ENCODE measurements at regions not wholly inside any gene's neighbourhood (a gene's known extent, or its start where the extent isn't known, plus 50 kb on each side); places are given as distances from the start of the nearest gene placed in this dataset.

GRCh38 chr11:70881948-70882715, 370.2 kb downstream of the SHANK2 start:
- DNase-seq (ENCODE audit: low spot score), result no peak
- in situ Hi-C loops (cut with HindIII; ENCODE audit: extremely low pct_ligation_motif_present, low pct_unique_long_range_greater_than_20kb) (no loop called here), intact Hi-C loops (cut with micrococcal nuclease; ENCODE audit: unreplicated experiment) (no loop called here)
- Histone ChIP-seq H3K79me2 (ENCODE audit: insufficient read depth, low read length) (no peaks in the 10 kb centered on the region), H3K9ac (ENCODE audit: insufficient read depth, low read depth, low read length) (no peak overlapping the region), H3K9me3 (ENCODE audit: low read length) (no peaks in the 10 kb centered on the region), H3K4me3 (replicated peaks in 1 of 3; ENCODE audit: insufficient read depth in 1 of 3, low read depth in 2 of 3, low read length in 3 of 3) (no peak overlapping the region), H3K4me1 (ENCODE audit: insufficient read depth, low read length) (peaks cover 14% of the 10 kb centered on the region), H3K27ac (ENCODE audit: extremely low read length, insufficient read depth, low read length) (no peak overlapping the region), H3K27me3 (ENCODE audit: control insufficient read depth in 1 of 2, insufficient read depth in 2 of 2, low read length in 2 of 2) (no peaks in the 10 kb centered on the region), H3K4me2 (ENCODE audit: low read depth, low read length) (no peak overlapping the region), H2AFZ (ENCODE audit: low read length) (no peak overlapping the region), H3K36me3 (replicated peaks in 1 of 2; ENCODE audit: control insufficient read depth in 1 of 2, insufficient read depth in 2 of 2, low read length in 2 of 2) (peaks cover 2 to 19% of the 10 kb centered on the region in 2 experiments; a peak in 2 of 5 replicates), H4K20me1 (ENCODE audit: insufficient read depth, low read length) (peaks cover 12% of the 10 kb centered on the region; the same call in 1 of the 2 replicates)
- no peak for FAIRE-seq
- ATAC-seq, result no peak
- ChIA-PET CTCF (ENCODE audit: low intra/inter-chr PET ratio, low total read pairs) (no interaction called here), POLR2A (no interaction called here)
- 95% methylated on average over 8 of the region's 8 CpGs for WGBS (ENCODE audit: low lambda C conversion rate)
- no peak for TF ChIP-seq TOPORS (CRISPR knock-in tag; IDR thresholded peaks at IDR 0.05)
- no peak for TF ChIP-seq PREB (CRISPR knock-in tag; IDR thresholded peaks at IDR 0.05)
- no peak for TF ChIP-seq DPF2 (CRISPR knock-in tag; IDR thresholded peaks at IDR 0.05; ENCODE audit: borderline replicate concordance, low read depth)
- TF ChIP-seq CCAR2 (optimal IDR thresholded peaks at IDR 0.05; ENCODE audit: low read depth, low read length), result no peak
- no peak for TF ChIP-seq RBFOX2 (IDR thresholded peaks at IDR 0.05; ENCODE audit: low read depth, low read length)
- BruUV-seq (replicated peaks), result no TSS peak

- intact Hi-C loops (cut with micrococcal nuclease; ENCODE audit: unreplicated experiment), result no loop called here
- no peak overlapping the region for H3K27ac ChIP-seq (ENCODE audit: extremely low read length, insufficient read depth, low read length)
- WGBS (ENCODE audit: low lambda C conversion rate), result 96% methylated on average over 9 of the region's 9 CpGs
- DNase-seq (ENCODE audit: low spot score) (no peak), FAIRE-seq (no peak), ATAC-seq (no peak)
- BruUV-seq (replicated peaks), result no TSS peak
- POLR2A ChIA-PET, result no interaction called here
- H2AFZ ChIP-seq (ENCODE audit: low read length), result no peak overlapping the region
- no peaks in the 10 kb centered on the region for H3K27me3 ChIP-seq (ENCODE audit: control insufficient read depth in 1 of 2, insufficient read depth in 2 of 2, low read length in 2 of 2)
- H3K36me3 ChIP-seq (replicated peaks in 1 of 2; ENCODE audit: control insufficient read depth in 1 of 2, insufficient read depth in 2 of 2, low read length in 2 of 2), result peaks cover 5 to 22% of the 10 kb centered on the region in 2 experiments; a peak in 3 of 5 replicates
- TF ChIP-seq NCOA2 (CRISPR knock-in tag; IDR thresholded peaks at IDR 0.05) (no peak), ZSCAN25 (CRISPR knock-in tag; IDR thresholded peaks at IDR 0.05) (peak; percentile 54; the same call in 1 of the 2 replicates), PAXIP1 (CRISPR knock-in tag; conservative IDR thresholded peaks at IDR 0.05) (no peak), ZNF337 (CRISPR knock-in tag; IDR thresholded peaks at IDR 0.05; ENCODE audit: borderline replicate concordance, low read depth) (no peak), ZNF850 (CRISPR knock-in tag; conservative IDR thresholded peaks at IDR 0.05) (no peak)
- H3K9ac ChIP-seq (ENCODE audit: insufficient read depth, low read depth, low read length), result no peak overlapping the region
- peaks cover 14% of the 10 kb centered on the region for H3K4me1 ChIP-seq (ENCODE audit: insufficient read depth, low read length)
- no peak overlapping the region for H3K4me3 ChIP-seq (replicated peaks in 1 of 3; ENCODE audit: insufficient read depth in 1 of 3, low read depth in 2 of 3, low read length in 3 of 3)
- H3K9me3 ChIP-seq (ENCODE audit: low read length), result no peaks in the 10 kb centered on the region
- CTCF ChIA-PET (ENCODE audit: low intra/inter-chr PET ratio, low total read pairs), result no interaction called here
- in situ Hi-C loops (cut with HindIII; ENCODE audit: extremely low pct_ligation_motif_present, low pct_unique_long_range_greater_than_20kb), result no loop called here
- H3K79me2 ChIP-seq (ENCODE audit: insufficient read depth, low read length), result no peaks in the 10 kb centered on the region
- no peak overlapping the region for H3K4me2 ChIP-seq (ENCODE audit: low read depth, low read length)
- H4K20me1 ChIP-seq (ENCODE audit: insufficient read depth, low read length), result peaks cover 12% of the 10 kb centered on the region; the same call in 1 of the 2 replicates
These were observed 369.7 kb downstream of the SHANK2 start for GRCh38 chr11:70882716-70883085.
